Keratinocyte (primary cell): ENCODE measurements at regions not wholly inside any gene's neighbourhood (a gene's known extent, or its start where the extent isn't known, plus 50 kb on each side); places are given as distances from the start of the nearest gene placed in this dataset.

Source experiments
- DNase-seq: peaks from one replicate; pipeline ENCODE4 v3.0.0-alpha.2; 2011; ENCODE audit warnings: low read depth, missing footprints, low spot score
- FAIRE-seq: peaks from 2 replicates; lab custom pipeline; 2011; peaks lifted over from hg19 to GRCh38; lab: Jason Lieb, UNC
- H2AFZ ChIP-seq: 2 replicates; pipeline ENCODE4 v1.6.0; 2012; ENCODE audit warnings: low read length, control low read depth, inconsistent platforms; ENCODE audit not compliant: control insufficient read depth
- H3K27ac ChIP-seq: 2 replicates; pipeline ENCODE4 v1.5.1; 2011; ENCODE audit warnings: low read length; ENCODE audit not compliant: control insufficient read depth, insufficient read depth
- H3K27me3 ChIP-seq: 3 replicates; pipeline ENCODE4 v1.6.0; 2011; ENCODE audit warnings: low read length; ENCODE audit not compliant: control insufficient read depth, insufficient read depth; ENCODE audit errors: extremely low read depth
- H3K36me3 ChIP-seq, 2 experiments: 2 replicates in 1 of 2; 3 replicates in 1 of 2; pipeline ENCODE4 v1.5.1; 2011; ENCODE audit warnings: low read length in 2 of 2, mild to moderate bottlenecking in 1 of 2; ENCODE audit not compliant: control insufficient read depth in 2 of 2, insufficient read depth in 2 of 2; ENCODE audit errors: extremely low read depth in 1 of 2
- H3K4me1 ChIP-seq: 3 replicates; pipeline ENCODE4 v1.5.1; 2011; ENCODE audit warnings: low read length; ENCODE audit not compliant: control insufficient read depth, insufficient read depth; ENCODE audit errors: extremely low read depth
- H3K4me2 ChIP-seq: 3 replicates; pipeline ENCODE4 v1.6.0; 2011; ENCODE audit warnings: low read depth, low read length; ENCODE audit not compliant: control insufficient read depth, insufficient read depth; ENCODE audit errors: extremely low read depth
- H3K4me3 ChIP-seq, 3 experiments: fragments of 200-600 bp in 1 of 3; sonication (generic) in 1 of 3; 2 replicates in 2 of 3; 3 replicates in 1 of 3; pipeline ENCODE4 v1.5.1; 2011 to 2016; ENCODE audit warnings: low read length in 3 of 3, mild to moderate bottlenecking in 3 of 3, control low read depth in 2 of 3, inconsistent platforms in 1 of 3, low read depth in 1 of 3, mixed read lengths in 1 of 3, mixed run types in 1 of 3, moderate library complexity in 1 of 3; ENCODE audit not compliant: control insufficient read depth in 2 of 3, insufficient read depth in 2 of 3; ENCODE audit errors: extremely low read depth in 1 of 3
- H3K79me2 ChIP-seq: 2 replicates; pipeline ENCODE4 v1.6.0; 2012; ENCODE audit warnings: low read length; ENCODE audit not compliant: control insufficient read depth, insufficient read depth
- H3K9ac ChIP-seq: 3 replicates; pipeline ENCODE4 v1.6.0; 2011; ENCODE audit warnings: low read length; ENCODE audit not compliant: control insufficient read depth, insufficient read depth; ENCODE audit errors: extremely low read depth
- H3K9me1 ChIP-seq: 3 replicates; pipeline ENCODE4 v1.6.0; 2011; ENCODE audit warnings: low read length; ENCODE audit not compliant: control insufficient read depth, insufficient read depth; ENCODE audit errors: extremely low read depth
- H3K9me3 ChIP-seq: 2 replicates; pipeline ENCODE4 v1.5.1; 2012; ENCODE audit warnings: low read depth, low read length; ENCODE audit not compliant: control insufficient read depth
- H4K20me1 ChIP-seq: 3 replicates; pipeline ENCODE4 v1.6.0; 2011; ENCODE audit warnings: low read length; ENCODE audit not compliant: control insufficient read depth, insufficient read depth; ENCODE audit errors: extremely low read depth
- EZH2 ChIP-seq: IDR thresholded peaks from one replicate; pipeline ENCODE4 v1.6.1; 2012; ENCODE audit warnings: inconsistent platforms, mild to moderate bottlenecking, low read length, moderate library complexity
- dilution Hi-C: fragments of 300-500 bp; cut with MboI; formaldehyde crosslinking; loops from one replicate; pipeline ENCODE4 v1.7.0; 2020; ENCODE audit warnings: low sequenced_read_pairs; ENCODE audit not compliant: extremely low pct_ligation_motif_present
- TF ChIP-seq, protein P1 (sequence below), 3 experiments: IDR thresholded peaks in 1 of 3; conservative IDR thresholded peaks in 1 of 3; optimal IDR thresholded peaks in 1 of 3; 2 replicates in 2 of 3; 3 replicates in 1 of 3; pipeline versions ENCODE3 to v1.5.1; 2011; ENCODE audit warnings: low read length in 3 of 3, mild to moderate bottlenecking in 3 of 3, moderate library complexity in 2 of 3, control low read depth in 1 of 3, inconsistent platforms in 1 of 3; ENCODE audit not compliant: insufficient read depth in 2 of 3; ENCODE audit errors: extremely low read depth in 1 of 3

DNA sequence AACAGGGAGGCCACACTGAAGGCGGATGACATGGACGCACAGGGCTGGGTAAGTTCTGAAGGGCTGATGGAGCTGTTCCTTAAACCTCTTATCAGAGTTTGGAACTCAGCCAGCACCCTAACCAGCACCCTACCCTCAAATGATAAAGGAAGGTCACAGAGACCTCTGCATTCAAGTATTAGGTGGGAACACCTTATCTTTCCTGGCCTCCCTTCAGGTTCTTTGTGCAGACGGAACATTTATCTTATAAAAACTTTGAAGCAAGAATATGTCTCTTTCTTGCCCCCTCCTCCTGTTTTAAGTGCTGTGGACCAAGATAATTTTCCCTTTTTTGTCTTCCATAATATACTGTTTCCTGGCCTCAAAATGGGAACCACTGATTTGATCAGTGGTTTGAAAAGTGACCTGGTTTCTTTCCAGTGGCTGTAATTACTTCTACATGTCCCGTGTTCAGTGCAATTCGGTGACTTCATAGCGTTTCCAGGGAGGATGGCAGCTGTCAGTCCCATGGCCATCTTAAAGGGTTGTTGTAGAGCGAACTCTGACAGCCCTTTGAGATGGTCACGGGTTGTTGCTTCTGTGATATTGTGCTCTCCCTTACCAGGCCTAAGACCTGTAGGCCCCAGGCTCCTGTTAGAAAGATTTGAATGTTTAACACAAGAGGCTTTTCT lies 213.2 kb upstream of the MYLIP start:
- no peaks in the 10 kb centered on the region for H3K9me1 ChIP-seq
- dilution Hi-C loops = no loop called here
- H3K27ac ChIP-seq = no peak overlapping the region
- no peaks in the 10 kb centered on the region for H4K20me1 ChIP-seq
- FAIRE-seq (no peak), DNase-seq (no peak)
- H3K4me3 ChIP-seq = no peak overlapping the region
- no peaks in the 10 kb centered on the region for H3K9me3 ChIP-seq
- H3K9ac ChIP-seq = no peak overlapping the region
- no peaks in the 10 kb centered on the region for H3K36me3 ChIP-seq
- no peak overlapping the region for H3K4me2 ChIP-seq
- H2AFZ ChIP-seq = no peak overlapping the region
- no peaks in the 10 kb centered on the region for H3K79me2 ChIP-seq
- TF ChIP-seq, protein P1, sequence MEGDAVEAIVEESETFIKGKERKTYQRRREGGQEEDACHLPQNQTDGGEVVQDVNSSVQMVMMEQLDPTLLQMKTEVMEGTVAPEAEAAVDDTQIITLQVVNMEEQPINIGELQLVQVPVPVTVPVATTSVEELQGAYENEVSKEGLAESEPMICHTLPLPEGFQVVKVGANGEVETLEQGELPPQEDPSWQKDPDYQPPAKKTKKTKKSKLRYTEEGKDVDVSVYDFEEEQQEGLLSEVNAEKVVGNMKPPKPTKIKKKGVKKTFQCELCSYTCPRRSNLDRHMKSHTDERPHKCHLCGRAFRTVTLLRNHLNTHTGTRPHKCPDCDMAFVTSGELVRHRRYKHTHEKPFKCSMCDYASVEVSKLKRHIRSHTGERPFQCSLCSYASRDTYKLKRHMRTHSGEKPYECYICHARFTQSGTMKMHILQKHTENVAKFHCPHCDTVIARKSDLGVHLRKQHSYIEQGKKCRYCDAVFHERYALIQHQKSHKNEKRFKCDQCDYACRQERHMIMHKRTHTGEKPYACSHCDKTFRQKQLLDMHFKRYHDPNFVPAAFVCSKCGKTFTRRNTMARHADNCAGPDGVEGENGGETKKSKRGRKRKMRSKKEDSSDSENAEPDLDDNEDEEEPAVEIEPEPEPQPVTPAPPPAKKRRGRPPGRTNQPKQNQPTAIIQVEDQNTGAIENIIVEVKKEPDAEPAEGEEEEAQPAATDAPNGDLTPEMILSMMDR (optimal IDR thresholded peaks at IDR 0.05 in 1 of 3, IDR thresholded peaks at IDR 0.05 in 1 of 3, conservative IDR thresholded peaks at IDR 0.05 in 1 of 3; ENCODE audit: extremely low read depth in 1 of 3, insufficient read depth in 2 of 3, low read length in 3 of 3) = no peak
- TF ChIP-seq EZH2 = no peak
- no peaks in the 10 kb centered on the region for H3K4me1 ChIP-seq
- no peaks in the 10 kb centered on the region for H3K27me3 ChIP-seq

- H3K9me1 ChIP-seq = no peaks in the 10 kb centered on the region
- no peak for FAIRE-seq
- no peaks in the 10 kb centered on the region for H3K36me3 ChIP-seq
- H3K27ac ChIP-seq = no peak overlapping the region
- H4K20me1 ChIP-seq = no peaks in the 10 kb centered on the region
- DNase-seq = no peak
- H3K4me3 ChIP-seq = no peak overlapping the region
- TF ChIP-seq EZH2 = no peak
- TF ChIP-seq, protein P1 (optimal IDR thresholded peaks at IDR 0.05 in 1 of 3, IDR thresholded peaks at IDR 0.05 in 1 of 3, conservative IDR thresholded peaks at IDR 0.05 in 1 of 3; ENCODE audit: extremely low read depth in 1 of 3, insufficient read depth in 2 of 3, low read length in 3 of 3) = no peak
- H3K27me3 ChIP-seq = no peaks in the 10 kb centered on the region
- no peaks in the 10 kb centered on the region for H3K79me2 ChIP-seq
- no peak overlapping the region for H3K9ac ChIP-seq
- H3K4me2 ChIP-seq = no peak overlapping the region
- dilution Hi-C loops = no loop called here
- no peak overlapping the region for H2AFZ ChIP-seq
- no peaks in the 10 kb centered on the region for H3K4me1 ChIP-seq
- H3K9me3 ChIP-seq = no peaks in the 10 kb centered on the region
Measured at GRCh38 chr6:15914553-15914952, 214.3 kb upstream of the MYLIP start.
